Adrenal gland (tissue), 5 donors: ENCODE measurements at regions not wholly inside any gene's neighbourhood (a gene's known extent, or its start where the extent isn't known, plus 50 kb on each side); places are given as distances from the start of the nearest gene placed in this dataset.

Experiments
- CTCF ChIP-seq, 6 experiments: fragments of 450-650 bp in 4 of 6; fragments of 200-600 bp in 2 of 6; sonication (generic) in 1 of 6; IDR thresholded peaks; 1 replicate in 5 of 6; 2 replicates in 1 of 6; pipeline versions ENCODE4 v1.5.1 to v1.8.0; 2016 to 2021; ENCODE audit warnings: antibody characterized with exemption in 6 of 6, mild to moderate bottlenecking in 2 of 6, moderate library complexity in 1 of 6
- POLR2A ChIP-seq, 2 donors: fragments of 450-650 bp; IDR thresholded peaks; one replicate each; pipeline ENCODE4 v1.6.1; 2017; ENCODE audit warnings: antibody characterized with exemption in 2 of 2, mild to moderate bottlenecking in 2 of 2, moderate library complexity in 1 of 2
- donor health status: DM: no; HTN: no; CAD: no.

DNA sequence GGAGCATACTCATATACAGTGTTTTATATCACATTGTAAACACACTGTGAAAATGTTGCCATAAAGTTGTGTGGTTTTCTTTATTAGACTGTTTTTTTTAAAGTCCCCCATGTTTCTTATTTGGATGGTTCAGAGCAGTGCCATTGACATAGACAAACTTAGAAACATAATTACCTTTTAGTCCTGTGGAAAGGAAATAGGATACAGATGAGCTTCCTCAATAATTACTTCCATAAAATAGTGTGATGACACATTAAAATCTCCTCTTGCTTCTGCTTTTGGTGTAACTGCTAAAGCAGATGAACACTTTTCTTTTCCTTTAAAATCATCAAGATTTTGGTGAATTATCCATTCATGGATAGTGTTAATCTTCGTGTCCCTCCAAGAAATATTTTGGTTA lies 52.9 kb upstream of the LIMCH1 start:
- TF ChIP-seq CTCF (IDR thresholded peaks at IDR 0.05) (no peak), POLR2A (IDR thresholded peaks at IDR 0.05) (no peak)
